Thoracic aorta (tissue), 2 donors: ENCODE measurements at regions not wholly inside any gene's neighbourhood (a gene's known extent, or its start where the extent isn't known, plus 50 kb on each side); places are given as distances from the start of the nearest gene placed in this dataset.

Source experiments
- ATAC-seq: fragments of 150-250 bp; one replicate; pipeline ENCODE4 v1.8.0; 2017; ENCODE audit warnings: low read depth; ENCODE audit not compliant: insufficient number of reproducible peaks, low FRiP score
- DNase-seq: peaks from one replicate; pipeline ENCODE4 v3.0.0-alpha.2; 2020; ENCODE audit warnings: low spot score
- H3K27ac ChIP-seq, 2 donors: fragments of 200-600 bp; sonication (generic); 1 replicate in 1 of 2; 2 replicates in 1 of 2; pipeline ENCODE4 v1.5.1; 2016; ENCODE audit warnings: mild to moderate bottlenecking in 2 of 2, moderate library complexity in 2 of 2
- H3K27me3 ChIP-seq: fragments of 200-600 bp; sonication (generic); replicated peaks from 2 replicates; pipeline ENCODE4 v1.6.0; 2016; ENCODE audit warnings: mild to moderate bottlenecking; ENCODE audit not compliant: insufficient read depth
- H3K36me3 ChIP-seq: fragments of 200-600 bp; sonication (generic); one replicate; pipeline ENCODE4 v1.5.1; 2016
- H3K4me1 ChIP-seq, 2 donors: fragments of 200-600 bp; sonication (generic); 1 replicate in 1 of 2; 2 replicates in 1 of 2; pipeline versions ENCODE4 v1.5.1 to v1.6.0; 2016; ENCODE audit warnings: low read depth in 2 of 2, mild to moderate bottlenecking in 1 of 2; ENCODE audit not compliant: control insufficient read depth in 1 of 2
- H3K4me3 ChIP-seq: fragments of 200-600 bp; sonication (generic); 2 replicates; pipeline ENCODE4 v1.5.1; 2016; ENCODE audit warnings: mild to moderate bottlenecking
- H3K9me3 ChIP-seq: fragments of 200-600 bp; sonication (generic); 2 replicates; pipeline ENCODE4 v1.5.1; 2016
- CTCF ChIP-seq: fragments of 200-600 bp; sonication (generic); IDR thresholded peaks from one replicate; pipeline ENCODE4 v1.5.1; 2019; ENCODE audit warnings: antibody characterized with exemption

GRCh38 chr15:49734831-49735508 lies 114.1 kb downstream of the DTWD1 start:
- no peaks in the 10 kb centered on the region for H3K36me3 ChIP-seq
- DNase-seq (no peak), ATAC-seq (no peak)
- no peak overlapping the region for H3K4me3 ChIP-seq
- no peaks in the 10 kb centered on the region for H3K4me1 ChIP-seq
- H3K9me3 ChIP-seq: no peaks in the 10 kb centered on the region
- no peaks in the 10 kb centered on the region for H3K27me3 ChIP-seq
- no peak for TF ChIP-seq CTCF
- H3K27ac ChIP-seq: no peak overlapping the region

GRCh38 chr15:49737127-49737526 lies 116.3 kb downstream of the DTWD1 start:
- DNase-seq: no peak
- H3K27me3 ChIP-seq: no peaks in the 10 kb centered on the region
- H3K4me1 ChIP-seq: no peaks in the 10 kb centered on the region
- TF ChIP-seq CTCF: no peak
- no peak for ATAC-seq
- no peaks in the 10 kb centered on the region for H3K9me3 ChIP-seq
- H3K27ac ChIP-seq: no peak overlapping the region
- no peaks in the 10 kb centered on the region for H3K36me3 ChIP-seq
- H3K4me3 ChIP-seq: no peak overlapping the region

GRCh38 chr15:49741712-49742111 lies 120.9 kb downstream of the DTWD1 start:
- H3K27ac ChIP-seq: no peak overlapping the region
- ATAC-seq (no peak), DNase-seq (no peak)
- no peak for TF ChIP-seq CTCF
- no peaks in the 10 kb centered on the region for H3K4me1 ChIP-seq
- H3K27me3 ChIP-seq: no peaks in the 10 kb centered on the region
- no peak overlapping the region for H3K4me3 ChIP-seq
- no peaks in the 10 kb centered on the region for H3K9me3 ChIP-seq
- no peaks in the 10 kb centered on the region for H3K36me3 ChIP-seq

- Histone ChIP-seq H3K4me3 (no peak overlapping the region), H3K9me3 (no peaks in the 10 kb centered on the region), H3K4me1 (no peaks in the 10 kb centered on the region), H3K27me3 (no peaks in the 10 kb centered on the region), H3K36me3 (no peaks in the 10 kb centered on the region), H3K27ac (peak overlapping the region in 1 of 2 donors; percentile 22)
- ATAC-seq (no peak), DNase-seq (no peak)
- no peak for TF ChIP-seq CTCF
These were observed 121.5 kb downstream of the DTWD1 start for GRCh38 chr15:49742381-49742780.

- TF ChIP-seq CTCF: no peak
- Histone ChIP-seq H3K27ac (no peak overlapping the region), H3K4me3 (no peak overlapping the region), H3K27me3 (no peaks in the 10 kb centered on the region), H3K9me3 (no peaks in the 10 kb centered on the region), H3K36me3 (no peaks in the 10 kb centered on the region), H3K4me1 (no peaks in the 10 kb centered on the region)
- ATAC-seq (no peak), DNase-seq (no peak)
These were observed 126.5 kb downstream of the DTWD1 start for GRCh38 chr15:49747340-49747739.
